ENCODE measurements at regions not wholly inside any gene's neighbourhood (a gene's known extent, or its start where the extent isn't known, plus 50 kb on each side); places are given as distances from the start of the nearest gene placed in this dataset.
"Not testable (repeated sequence)": the region's sequence is repeated elsewhere in the genome, so short reads cannot be mapped to it uniquely, and the experiment has no call there.

GRCh38 chr12:4140581-4141301, 132.8 kb upstream of the CCND2 start:
- Histone ChIP-seq H3K4me1 (ENCODE audit: insufficient read depth, low read length, severe bottlenecking) (no peaks in the 10 kb centered on the region), H4K20me1 (ENCODE audit: insufficient read depth, low read length) (no peaks in the 10 kb centered on the region), H3K27ac (ENCODE audit: low read depth, low read length, poor library complexity, severe bottlenecking) (no peak overlapping the region), H2AFZ (ENCODE audit: low read length) (no peak overlapping the region), H3F3A (ENCODE audit: insufficient read depth, low read length) (no peaks in the 10 kb centered on the region), H3K36me3 (ENCODE audit: insufficient read depth, low read length) (no peaks in the 10 kb centered on the region), H3K27me3 (ENCODE audit: insufficient read depth, low read length) (no peaks in the 10 kb centered on the region; the same call in 1 of the 2 replicates), H3K4me3 (ENCODE audit: low read depth, low read length, poor library complexity, severe bottlenecking) (no peak overlapping the region), H3K4me2 (ENCODE audit: low read length) (no peak overlapping the region), H3K9ac (ENCODE audit: low read length) (no peak overlapping the region), H3K79me2 (ENCODE audit: insufficient read depth, low read length) (no peaks in the 10 kb centered on the region), H3K9me3 (ENCODE audit: low read length) (no peaks in the 10 kb centered on the region), H3K9me2 (ENCODE audit: low read depth, low read length) (no peaks in the 10 kb centered on the region)
- TF ChIP-seq EZH2 (IDR thresholded peaks at IDR 0.05; ENCODE audit: borderline replicate concordance, low read length) (no peak), CTCF (IDR thresholded peaks at IDR 0.05; ENCODE audit: low read length) (no peak)

- H3K9me3 ChIP-seq (ENCODE audit: low read length), result no peaks in the 10 kb centered on the region
- H3K27ac ChIP-seq (ENCODE audit: low read depth, low read length, poor library complexity, severe bottlenecking), result no peak overlapping the region
- no peaks in the 10 kb centered on the region for H4K20me1 ChIP-seq (ENCODE audit: insufficient read depth, low read length)
- H3K4me3 ChIP-seq (ENCODE audit: low read depth, low read length, poor library complexity, severe bottlenecking), result no peak overlapping the region
- H2AFZ ChIP-seq (ENCODE audit: low read length), result no peak overlapping the region
- H3K9ac ChIP-seq (ENCODE audit: low read length), result no peak overlapping the region
- H3K4me1 ChIP-seq (ENCODE audit: insufficient read depth, low read length, severe bottlenecking), result no peaks in the 10 kb centered on the region
- H3K36me3 ChIP-seq (ENCODE audit: insufficient read depth, low read length), result no peaks in the 10 kb centered on the region
- H3K9me2 ChIP-seq (ENCODE audit: low read depth, low read length), result no peaks in the 10 kb centered on the region
- TF ChIP-seq EZH2 (IDR thresholded peaks at IDR 0.05; ENCODE audit: borderline replicate concordance, low read length) (no peak), CTCF (IDR thresholded peaks at IDR 0.05; ENCODE audit: low read length) (no peak)
- H3K79me2 ChIP-seq (ENCODE audit: insufficient read depth, low read length), result no peaks in the 10 kb centered on the region
- no peaks in the 10 kb centered on the region; the same call in 1 of the 2 replicates for H3K27me3 ChIP-seq (ENCODE audit: insufficient read depth, low read length)
- no peak overlapping the region for H3K4me2 ChIP-seq (ENCODE audit: low read length)
- no peaks in the 10 kb centered on the region for H3F3A ChIP-seq (ENCODE audit: insufficient read depth, low read length)
These were observed 134.4 kb upstream of the CCND2 start for GRCh38 chr12:4139191-4139590.

GRCh38 chr12:4138532-4138931, 135.0 kb upstream of the CCND2 start:
- not testable (repeated sequence) for H2AFZ ChIP-seq (ENCODE audit: low read length); H3K9me2 ChIP-seq (ENCODE audit: low read depth, low read length); H3K9ac ChIP-seq (ENCODE audit: low read length); H3K36me3 ChIP-seq (ENCODE audit: insufficient read depth, low read length); H4K20me1 ChIP-seq (ENCODE audit: insufficient read depth, low read length); H3K9me3 ChIP-seq (ENCODE audit: low read length); H3K4me1 ChIP-seq (ENCODE audit: insufficient read depth, low read length, severe bottlenecking); H3K4me3 ChIP-seq (ENCODE audit: low read depth, low read length, poor library complexity, severe bottlenecking); H3K79me2 ChIP-seq (ENCODE audit: insufficient read depth, low read length); H3K4me2 ChIP-seq (ENCODE audit: low read length); H3K27me3 ChIP-seq (ENCODE audit: insufficient read depth, low read length); H3F3A ChIP-seq (ENCODE audit: insufficient read depth, low read length); H3K27ac ChIP-seq (ENCODE audit: low read depth, low read length, poor library complexity, severe bottlenecking)

- no peaks in the 10 kb centered on the region for H3K36me3 ChIP-seq (ENCODE audit: insufficient read depth, low read length)
- H3K4me2 ChIP-seq (ENCODE audit: low read length), result no peak overlapping the region
- no peaks in the 10 kb centered on the region for H3K79me2 ChIP-seq (ENCODE audit: insufficient read depth, low read length)
- H3F3A ChIP-seq (ENCODE audit: insufficient read depth, low read length), result no peaks in the 10 kb centered on the region
- no peaks in the 10 kb centered on the region for H3K9me3 ChIP-seq (ENCODE audit: low read length)
- H2AFZ ChIP-seq (ENCODE audit: low read length), result no peak overlapping the region
- no peak for TF ChIP-seq EZH2 (IDR thresholded peaks at IDR 0.05; ENCODE audit: borderline replicate concordance, low read length)
- no peak for TF ChIP-seq CTCF (IDR thresholded peaks at IDR 0.05; ENCODE audit: low read length)
- H3K27ac ChIP-seq (ENCODE audit: low read depth, low read length, poor library complexity, severe bottlenecking), result no peak overlapping the region
- no peaks in the 10 kb centered on the region for H3K9me2 ChIP-seq (ENCODE audit: low read depth, low read length)
- H4K20me1 ChIP-seq (ENCODE audit: insufficient read depth, low read length), result no peaks in the 10 kb centered on the region
- no peak overlapping the region for H3K4me3 ChIP-seq (ENCODE audit: low read depth, low read length, poor library complexity, severe bottlenecking)
- no peaks in the 10 kb centered on the region; the same call in 1 of the 2 replicates for H3K27me3 ChIP-seq (ENCODE audit: insufficient read depth, low read length)
- H3K9ac ChIP-seq (ENCODE audit: low read length), result no peak overlapping the region
- no peaks in the 10 kb centered on the region for H3K4me1 ChIP-seq (ENCODE audit: insufficient read depth, low read length, severe bottlenecking)
These were observed 135.5 kb upstream of the CCND2 start for GRCh38 chr12:4138051-4138450.

All from OCI-LY1 (cell line).